GM04504 (cell line): ENCODE measurements at regions not wholly inside any gene's neighbourhood (a gene's known extent, or its start where the extent isn't known, plus 50 kb on each side); places are given as distances from the start of the nearest gene placed in this dataset.

ENCODE experiments used
- DNase-seq: peaks from one replicate; pipeline ENCODE4 v3.0.0-alpha.2; 2012; ENCODE audit warnings: low read depth

DNA sequence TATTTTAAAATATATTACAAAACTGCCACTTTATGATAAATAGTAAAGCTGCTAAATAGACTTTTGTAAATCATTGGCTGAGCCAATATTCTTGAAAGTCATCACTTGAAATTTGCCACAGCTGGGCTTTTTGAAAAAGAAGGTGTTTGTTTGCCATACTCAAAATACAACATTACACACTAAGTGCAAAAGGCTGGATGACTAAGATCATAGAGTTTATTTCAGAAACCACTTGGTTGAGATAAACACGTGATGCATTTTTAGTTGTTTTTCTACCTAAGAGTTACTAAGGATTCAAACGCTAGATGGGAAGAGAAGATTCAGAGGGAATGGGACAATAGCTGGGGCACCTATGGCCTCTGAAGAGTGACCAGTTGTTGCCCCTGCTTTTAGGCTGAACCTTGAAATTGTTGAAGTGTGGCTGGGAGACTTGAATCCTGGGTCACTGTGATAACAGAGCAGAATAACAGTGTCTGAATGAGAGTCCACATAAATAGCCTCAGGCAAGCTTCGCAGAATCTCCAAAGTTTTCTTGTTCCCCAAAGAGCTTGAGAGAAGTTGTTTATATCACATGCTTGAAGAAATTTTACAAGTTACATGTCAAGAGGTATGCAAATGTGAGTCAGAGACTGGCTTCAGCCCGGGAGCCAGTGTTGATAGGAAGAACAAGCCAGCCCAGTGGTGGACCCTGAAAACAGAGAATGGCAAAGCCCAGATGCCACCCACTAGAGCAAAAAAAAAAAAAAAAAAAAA, 409.8 kb downstream of the GPD2 start:
- no peak for DNase-seq

DNA sequence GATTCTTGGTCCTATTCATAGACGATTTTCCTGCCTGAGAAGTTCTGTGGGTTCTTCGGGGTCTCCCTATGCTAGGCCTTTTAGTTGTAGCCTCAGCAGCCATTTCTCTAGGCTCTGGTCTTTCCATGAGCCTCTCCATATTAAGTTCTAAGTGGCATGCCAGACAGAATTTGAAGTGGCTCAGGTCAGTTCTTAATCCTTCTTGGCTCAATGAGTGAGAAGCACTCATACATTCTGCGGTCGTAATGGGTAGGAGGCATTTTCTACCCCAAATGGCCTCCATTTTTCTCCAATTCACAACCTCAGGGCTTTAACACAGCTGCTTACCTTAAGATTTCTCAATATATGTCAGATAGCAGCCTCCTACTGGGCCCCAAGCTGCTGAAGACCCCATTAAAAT, 405.3 kb upstream of the GALNT5 start:
- DNase-seq, result no peak

DNA sequence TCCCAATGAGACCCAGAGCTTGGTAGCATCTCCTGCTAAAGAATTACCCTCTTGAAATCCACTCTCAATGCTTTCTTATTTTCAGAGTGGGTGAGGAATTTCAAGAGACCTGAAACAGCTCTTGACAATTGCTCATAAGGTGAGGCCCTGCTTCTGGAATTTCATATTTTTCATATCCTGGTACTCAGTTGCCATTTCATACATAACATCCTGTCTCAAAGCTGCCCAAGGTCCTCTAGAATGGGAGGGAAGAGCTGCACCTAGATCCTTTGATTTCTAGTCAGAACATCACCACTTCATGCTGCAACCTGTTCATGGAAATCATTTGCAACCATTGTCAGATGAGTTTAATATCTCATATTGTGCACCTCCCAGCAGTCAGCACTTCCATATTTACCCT, 404.8 kb upstream of the GALNT5 start:
- no peak for DNase-seq

DNA sequence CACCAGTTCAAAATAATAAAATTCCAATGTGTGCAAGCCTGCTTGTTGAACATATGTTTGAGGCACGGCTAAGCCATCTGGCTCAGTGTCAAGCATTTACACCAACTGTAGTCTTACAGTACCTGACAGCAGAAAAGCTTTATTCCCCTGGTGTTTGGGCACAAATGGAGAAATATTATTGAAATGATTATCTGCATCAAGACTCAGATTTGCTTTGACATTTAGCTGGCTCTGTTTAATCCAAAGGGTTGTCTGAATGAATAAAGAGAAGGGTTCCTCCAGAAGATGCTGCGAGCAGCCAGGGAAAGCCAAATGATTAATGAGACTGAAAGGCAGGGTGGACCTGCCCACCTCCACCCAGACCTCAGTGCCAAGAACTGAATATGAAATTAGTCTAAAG, 393.2 kb upstream of the GALNT5 start:
- no peak for DNase-seq

DNA sequence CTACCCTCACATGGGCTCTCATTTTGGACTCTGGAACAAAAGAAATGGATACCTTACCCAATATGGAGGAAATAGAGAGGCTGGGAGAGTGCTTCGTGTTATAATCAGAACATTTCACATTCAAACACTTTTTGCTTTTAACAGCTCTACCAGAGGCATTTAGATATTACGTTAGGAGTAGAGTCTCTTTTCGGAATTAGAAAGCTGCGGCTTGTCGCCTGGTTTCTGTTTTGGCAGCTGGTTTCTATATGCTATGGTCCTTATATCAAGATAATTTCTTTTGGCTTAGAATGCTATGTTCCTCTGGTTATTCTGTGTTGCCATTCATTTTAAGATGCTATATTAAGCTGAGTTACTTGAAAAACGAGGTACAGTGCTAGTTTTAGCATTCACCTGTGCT, 392.8 kb upstream of the GALNT5 start:
- DNase-seq, result no peak

DNA sequence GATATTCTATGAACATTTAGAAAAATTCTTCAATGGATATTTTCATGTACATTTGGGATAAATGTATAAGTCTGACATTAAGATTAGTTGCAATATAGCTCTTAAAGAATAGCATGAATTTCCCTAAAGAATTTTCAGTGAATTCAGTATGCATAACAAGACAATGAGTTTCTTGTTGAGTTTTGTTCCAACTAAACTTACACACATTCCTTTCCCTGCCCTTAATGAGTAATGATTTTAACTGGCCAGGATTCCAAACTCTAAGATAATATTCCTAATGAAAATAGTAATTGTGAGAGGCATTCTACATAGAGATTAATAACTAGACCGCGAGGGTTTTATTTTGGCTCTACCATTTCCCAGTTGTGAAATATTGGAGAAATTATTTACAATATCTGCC, 390.3 kb upstream of the GALNT5 start:
- no peak for DNase-seq

DNA sequence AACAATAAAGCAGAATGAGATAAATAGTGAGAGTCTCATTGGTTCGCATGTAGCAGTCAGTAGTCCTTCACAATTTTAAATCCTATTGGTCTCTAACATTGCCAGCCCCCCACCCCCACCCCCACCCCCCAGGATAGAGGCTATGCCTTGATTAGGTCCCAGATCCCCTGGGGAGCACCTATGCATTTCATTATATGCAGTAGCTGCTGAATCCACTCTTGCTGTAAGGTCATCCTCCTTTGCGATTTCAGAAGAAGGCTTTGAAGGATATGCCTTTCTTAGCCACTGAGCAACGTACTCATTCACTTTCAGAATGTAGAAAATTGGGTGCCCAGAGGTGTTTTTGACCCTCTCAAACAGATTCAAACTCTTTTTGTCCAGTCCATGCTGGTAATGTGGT, 382.8 kb upstream of the GALNT5 start:
- no peak for DNase-seq

DNA sequence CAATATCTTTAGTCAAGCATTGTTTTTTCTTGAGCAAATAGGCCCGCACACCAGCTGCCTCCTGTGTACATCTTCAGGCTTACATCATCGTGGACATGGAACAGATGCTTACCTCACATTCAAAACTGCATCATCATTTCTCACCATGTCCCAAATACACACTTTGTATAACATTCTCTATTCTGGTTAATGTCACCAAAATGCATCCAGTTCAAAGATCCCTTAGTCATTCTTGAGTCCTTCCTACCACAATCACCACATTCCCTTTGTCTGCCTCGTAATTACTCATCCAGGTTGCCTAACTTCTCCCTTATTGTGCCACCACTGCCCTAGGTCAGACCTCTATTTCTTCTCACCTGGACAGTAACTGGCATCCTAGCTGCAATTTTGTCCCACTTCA, 373.7 kb upstream of the GALNT5 start:
- DNase-seq, result no peak

DNA sequence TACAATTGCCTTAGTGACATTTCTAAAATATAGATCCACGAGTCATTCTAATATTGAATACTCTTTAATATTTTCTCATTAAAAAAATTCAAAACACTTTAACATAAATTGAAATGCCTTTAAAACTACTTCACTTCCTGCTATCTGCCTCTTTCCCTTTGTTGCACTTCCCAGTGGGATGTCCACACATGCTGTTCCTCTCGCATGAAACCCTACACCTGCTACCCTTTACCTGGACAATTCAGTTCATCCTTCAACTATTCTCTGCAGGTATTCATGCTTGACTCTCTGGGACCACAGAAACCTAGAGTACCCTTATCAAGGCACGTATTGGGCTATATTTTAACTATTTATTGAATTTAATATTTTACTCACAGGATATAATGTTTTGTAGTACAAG, 373.3 kb upstream of the GALNT5 start:
- no peak for DNase-seq

DNA sequence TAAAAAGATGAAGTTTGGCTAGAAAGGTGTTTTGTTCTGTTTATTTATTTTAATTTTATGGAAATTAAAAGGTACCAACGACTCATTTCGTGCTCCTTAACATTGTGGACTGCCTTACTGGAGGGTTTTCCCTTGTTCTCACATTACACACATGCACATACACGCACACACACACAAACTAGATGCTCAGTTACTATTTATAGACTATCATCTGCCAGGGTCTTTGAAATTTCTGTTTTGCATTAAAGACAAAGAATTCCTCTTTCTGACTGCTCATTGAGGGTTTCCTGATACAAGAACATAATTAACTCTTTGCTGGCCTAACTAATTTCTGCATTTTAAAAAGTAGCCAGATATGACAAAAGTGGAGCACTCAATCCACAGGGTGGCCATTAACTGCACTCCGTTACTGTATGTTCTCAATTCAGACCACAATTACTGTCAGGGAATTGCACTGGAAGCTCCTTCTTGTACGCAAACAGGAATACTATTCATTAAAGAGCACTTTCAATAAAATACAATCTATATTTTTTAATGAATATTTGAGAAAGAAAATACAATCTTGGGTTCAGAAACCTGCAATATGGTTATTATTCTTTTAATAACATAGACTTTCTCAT, 366.9 kb upstream of the GALNT5 start:
- no peak for DNase-seq

DNA sequence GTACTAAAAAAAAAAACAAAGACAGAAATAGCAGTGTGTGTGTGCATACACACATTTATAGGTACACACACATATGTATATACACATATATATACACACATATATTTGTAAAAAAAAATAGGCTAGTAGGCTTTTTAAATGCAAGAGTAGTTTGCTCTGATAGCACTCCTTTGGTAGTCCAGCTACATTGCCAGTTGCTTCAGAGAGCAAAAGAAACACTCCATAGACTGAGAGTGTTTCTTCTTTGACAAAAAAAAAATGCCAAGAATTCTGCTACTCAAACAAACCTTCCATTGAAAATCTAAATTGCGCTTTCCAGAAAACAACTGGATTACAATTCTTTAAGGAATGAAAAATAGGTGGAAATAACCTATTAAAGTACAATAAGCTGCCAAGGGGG, 365.9 kb upstream of the GALNT5 start:
- DNase-seq, result no peak

DNA sequence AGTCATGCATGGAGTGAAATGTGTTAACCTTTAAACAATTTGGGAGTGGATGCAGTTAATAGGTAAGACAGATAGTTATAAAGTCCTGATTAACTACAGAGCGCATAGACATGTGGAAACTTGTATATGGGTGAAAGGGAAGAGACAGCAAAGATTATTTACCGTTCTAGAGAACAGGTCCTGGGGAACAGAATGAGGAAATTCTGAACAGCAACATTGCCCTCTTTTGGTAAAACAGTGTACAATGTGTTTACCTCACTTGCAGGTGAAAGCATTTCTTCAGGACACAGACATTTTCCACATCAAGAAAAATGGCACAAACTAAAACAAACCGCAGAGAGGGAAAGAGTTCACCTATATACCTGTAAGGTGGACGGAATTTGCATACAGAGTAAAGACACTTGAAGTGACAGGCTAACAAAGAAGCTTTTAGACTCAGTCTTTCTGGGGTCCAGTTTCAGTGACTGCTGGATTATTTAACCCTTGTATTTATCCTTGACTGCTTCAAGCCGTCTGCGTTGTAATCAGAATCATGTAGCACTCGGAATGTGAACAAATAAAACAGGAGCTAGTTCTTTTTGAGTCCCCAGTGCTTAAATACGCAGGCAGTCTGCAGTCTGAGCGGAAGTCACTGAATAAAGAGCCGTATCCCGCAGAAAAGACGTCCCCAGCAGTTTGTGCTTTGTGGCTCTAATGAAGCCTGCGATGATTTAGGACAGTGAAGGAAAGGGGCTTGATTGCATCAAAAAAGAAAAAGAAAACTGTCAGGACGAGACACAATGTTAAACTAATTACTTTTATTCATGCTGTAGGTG, 364.8 kb upstream of the GALNT5 start:
- DNase-seq, result no peak

DNA sequence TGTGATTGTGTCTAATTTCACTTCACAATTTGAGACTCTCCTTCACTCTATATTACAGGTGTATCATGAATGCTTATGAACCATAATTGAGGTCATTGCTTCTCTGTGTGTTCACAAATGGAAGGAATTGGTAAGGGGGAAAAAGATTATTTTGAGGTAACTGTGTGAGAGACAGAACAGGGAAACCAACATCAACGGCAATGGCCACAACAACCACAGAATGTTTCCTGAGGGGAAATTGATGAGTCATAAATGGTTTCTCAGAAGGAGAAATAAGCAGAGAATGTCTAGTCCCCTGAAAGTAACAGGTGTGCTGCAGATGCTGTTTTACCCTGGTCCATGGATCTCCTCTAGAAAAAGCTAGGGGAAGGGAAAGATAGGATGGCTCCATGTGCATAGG, 361.2 kb upstream of the GALNT5 start:
- no peak for DNase-seq

DNA sequence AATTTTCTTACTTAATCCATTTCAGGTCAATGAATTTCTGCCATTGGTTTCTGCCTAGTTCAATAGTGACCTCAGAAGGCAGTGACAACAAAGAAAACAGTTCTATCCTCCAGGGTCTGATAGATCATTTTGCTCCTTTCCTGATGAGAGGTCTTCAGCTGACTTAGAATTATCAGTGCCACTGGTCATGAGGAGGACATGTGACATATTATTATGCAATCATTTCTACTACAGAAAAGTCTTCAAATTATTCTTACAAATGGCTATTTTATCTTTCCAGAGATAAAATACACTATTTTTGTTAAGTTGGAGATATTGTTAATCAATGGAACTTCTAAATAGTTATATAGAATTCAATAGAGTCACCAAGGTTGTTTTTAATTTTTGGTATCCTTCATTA, 360.0 kb upstream of the GALNT5 start:
- DNase-seq, result no peak

DNA sequence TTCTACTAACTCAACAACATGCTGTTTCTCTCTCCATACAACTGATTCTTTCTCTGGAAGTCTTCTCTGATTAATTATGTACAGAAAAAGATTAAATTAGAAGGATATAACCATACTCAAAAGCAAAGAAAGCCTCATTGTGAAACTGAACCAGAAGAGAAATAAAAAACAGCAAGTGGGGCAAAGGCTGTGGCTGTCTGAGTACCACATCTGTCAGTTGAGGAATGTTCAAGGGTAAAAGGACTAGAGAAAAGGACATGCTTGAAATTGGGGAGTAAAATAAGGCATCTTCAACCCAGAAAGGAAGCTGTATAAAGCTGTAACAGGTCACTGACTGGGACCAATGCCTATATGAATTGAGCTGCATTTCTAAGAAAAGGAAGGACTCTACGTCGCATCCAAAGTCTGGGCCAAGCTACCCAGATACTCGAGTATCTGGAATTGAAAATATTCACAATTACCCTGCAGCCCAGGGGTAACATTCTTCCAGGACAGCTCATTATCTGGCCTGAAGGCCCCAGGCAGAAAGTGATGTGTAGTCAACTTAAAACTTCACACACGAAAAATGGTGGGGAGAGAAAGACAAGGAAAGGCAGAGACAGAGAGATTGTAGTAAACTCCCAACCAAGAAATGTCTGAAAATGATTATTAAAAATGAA, 356.0 kb upstream of the GALNT5 start:
- peak; percentile 9 for DNase-seq

DNA sequence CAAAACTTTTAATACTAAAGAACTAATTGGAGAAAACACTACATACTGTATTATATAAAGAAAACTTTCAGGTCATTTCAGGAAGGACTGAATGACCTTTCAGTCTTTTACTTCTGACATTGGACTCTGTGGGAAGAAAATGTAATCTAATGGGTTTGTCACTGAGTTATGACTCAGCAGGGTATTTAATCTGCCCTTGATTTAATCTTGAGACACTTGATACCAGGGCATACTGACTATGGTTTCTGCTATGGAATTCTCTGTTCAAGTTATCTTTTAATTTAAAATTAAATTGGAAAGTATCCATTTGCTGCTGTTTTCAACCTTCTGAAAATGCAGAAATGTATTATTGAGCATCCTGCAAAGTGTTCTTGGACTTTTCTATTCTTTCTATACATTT, 354.2 kb upstream of the GALNT5 start:
- DNase-seq, result no peak

DNA sequence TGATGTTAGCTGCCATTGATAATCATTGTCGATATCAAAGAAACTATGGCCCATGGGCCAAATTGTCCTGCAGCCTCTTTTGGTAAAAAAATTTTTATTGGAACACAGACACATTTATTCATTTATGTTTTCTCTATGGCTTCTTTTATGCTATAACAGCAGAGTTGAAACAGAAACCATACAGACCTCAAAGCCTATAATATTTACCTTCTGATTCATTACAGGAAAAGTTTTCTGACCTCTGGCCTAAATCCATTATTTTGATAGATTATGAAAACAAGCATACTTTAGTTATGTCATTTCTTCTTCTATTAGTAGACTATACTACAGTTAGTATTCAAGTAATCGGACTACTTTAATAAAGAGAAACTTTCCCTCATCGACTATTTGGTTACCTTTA, 349.7 kb upstream of the GALNT5 start:
- no peak for DNase-seq

DNA sequence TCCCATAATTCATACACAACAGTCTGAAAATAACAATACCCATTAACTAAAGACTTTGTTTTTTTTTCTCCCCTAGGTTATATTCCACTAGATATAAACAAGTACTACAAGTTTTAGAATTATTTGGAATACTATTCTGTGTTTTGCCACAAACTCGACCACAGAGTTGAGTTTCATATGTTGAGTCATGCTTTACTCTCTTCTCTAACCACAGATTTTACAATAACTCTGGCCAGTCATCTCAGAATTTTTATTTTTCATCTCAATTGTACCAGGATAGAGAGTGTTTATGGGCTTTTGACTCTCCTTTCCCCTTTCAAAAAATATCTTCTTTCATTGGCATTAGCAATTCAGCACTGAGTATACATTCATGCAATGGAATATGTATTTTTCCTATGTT, 348.7 kb upstream of the GALNT5 start:
- peak; percentile 25 for DNase-seq

DNA sequence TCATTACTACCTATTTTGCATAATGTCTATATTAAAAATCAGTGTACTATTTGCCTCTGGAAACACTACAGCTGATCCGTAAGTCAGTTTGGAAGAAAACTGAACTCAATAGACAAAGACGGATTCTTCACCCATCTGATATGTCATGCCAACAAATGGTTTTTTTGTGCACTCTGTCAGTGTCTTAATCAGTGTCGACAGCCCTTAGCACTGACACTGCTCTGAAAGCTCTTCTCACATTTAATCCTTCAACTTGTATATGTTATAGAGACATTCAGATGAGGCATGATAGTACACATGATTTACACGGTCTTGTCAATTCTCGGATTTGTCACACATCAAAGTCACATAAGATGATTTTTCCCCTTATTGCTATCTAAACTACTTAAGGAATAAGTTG, 347.5 kb upstream of the GALNT5 start:
- no peak for DNase-seq

DNA sequence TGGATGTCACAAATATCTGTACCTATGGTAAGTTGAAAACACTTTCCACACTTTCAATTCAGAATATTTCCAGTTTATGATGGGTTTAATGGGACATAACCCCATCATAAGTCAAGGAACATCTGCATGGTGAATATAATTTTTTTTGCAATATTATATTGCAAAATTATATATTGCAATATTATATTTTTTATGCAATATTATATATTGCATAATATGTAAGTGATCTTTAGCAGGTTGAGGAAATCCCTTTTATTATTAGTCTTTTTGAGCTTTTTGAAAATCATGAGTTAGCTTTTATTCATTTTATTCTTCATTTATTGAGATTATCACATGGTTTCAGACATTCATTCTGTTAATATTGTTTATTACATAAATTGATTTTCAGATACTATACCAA, 342.2 kb upstream of the GALNT5 start:
- no peak for DNase-seq

DNA sequence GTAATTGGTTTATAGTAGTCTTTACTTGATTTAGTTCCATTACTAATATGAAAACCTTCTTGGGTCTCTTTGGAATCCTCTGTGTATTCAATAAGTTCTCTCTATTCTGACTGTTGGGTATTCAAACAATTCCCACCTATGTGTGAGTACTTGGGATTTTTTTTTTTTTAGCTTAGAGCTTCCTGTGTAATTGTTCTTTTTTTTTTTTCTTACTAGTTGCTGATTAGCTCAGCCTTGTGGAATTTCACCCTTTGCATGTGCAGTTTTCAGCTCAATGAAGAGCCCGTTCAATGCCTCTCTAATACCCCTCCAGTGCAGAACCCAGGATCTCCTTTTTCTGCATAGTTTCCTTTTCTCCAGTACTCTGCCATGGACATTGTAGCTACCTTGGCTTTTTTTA, 339.1 kb upstream of the GALNT5 start:
- DNase-seq, result no peak

DNA sequence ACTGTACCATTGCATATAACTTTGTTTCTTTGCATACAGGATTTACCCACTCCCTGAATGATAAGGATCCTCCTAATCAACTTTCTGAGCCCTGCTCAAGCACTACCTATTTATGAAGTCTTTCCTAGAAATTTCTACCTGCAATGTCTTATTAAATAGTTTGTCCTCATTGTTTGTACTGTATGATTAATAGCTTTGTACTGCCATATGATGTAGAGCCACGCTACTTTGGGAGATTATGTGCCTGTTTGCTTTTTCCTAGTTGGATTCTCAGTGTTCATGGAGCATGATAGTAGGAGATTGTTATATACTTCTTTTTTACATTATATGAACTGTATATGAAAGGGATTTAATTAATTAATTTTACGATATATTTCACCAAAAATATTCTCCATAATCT, 327.1 kb upstream of the GALNT5 start:
- DNase-seq, result no peak
